Brain microvascular endothelial cell (primary cell): ENCODE measurements at regions not wholly inside any gene's neighbourhood (a gene's known extent, or its start where the extent isn't known, plus 50 kb on each side); places are given as distances from the start of the nearest gene placed in this dataset.
"Not testable (repeated sequence)": the region's sequence is repeated elsewhere in the genome, so short reads cannot be mapped to it uniquely, and the experiment has no call there.

Source experiments
- DNase-seq: peaks from one replicate; pipeline ENCODE4 v3.0.0-alpha.2; 2020
- H3K27ac ChIP-seq: fragments of 250-450 bp; sonication (Bioruptor Pico); 2 replicates; pipeline ENCODE4 v1.5.1; 2020; ENCODE audit warnings: mild to moderate bottlenecking, moderate library complexity
- H3K27me3 ChIP-seq: fragments of 250-450 bp; sonication (Bioruptor Pico); replicated peaks from 2 replicates; pipeline ENCODE4 v1.5.1; 2020; ENCODE audit warnings: mild to moderate bottlenecking
- H3K36me3 ChIP-seq: fragments of 250-450 bp; sonication (Bioruptor Pico); replicated peaks from 2 replicates; pipeline ENCODE4 v1.5.1; 2020; ENCODE audit warnings: mild to moderate bottlenecking
- H3K4me3 ChIP-seq: 2 replicates; pipeline ENCODE4 v1.5.1; 2011; ENCODE audit warnings: low read depth, mild to moderate bottlenecking, control low read depth, low read length, moderate library complexity
- CTCF ChIP-seq: IDR thresholded peaks from 2 replicates; pipeline ENCODE4 v1.5.1; 2011; ENCODE audit warnings: low read depth, mild to moderate bottlenecking, moderate library complexity, low read length, control low read depth, inconsistent platforms; ENCODE audit errors: missing control alignments
- in situ Hi-C: cut with HindIII; loops from 2 replicates; pipeline ENCODE4 v1.10.0; 2017; ENCODE audit warnings: low sequenced_read_pairs, low pct_ligation_motif_present

GRCh38 chr15:62656071-62656470 lies 386.5 kb upstream of the TPM1 start:
- no peak for DNase-seq
- in situ Hi-C loops = no loop called here
- H3K27ac ChIP-seq = no peak overlapping the region
- no peak for TF ChIP-seq CTCF
- H3K27me3 ChIP-seq = no peaks in the 10 kb centered on the region
- H3K4me3 ChIP-seq = no peak overlapping the region
- no peaks in the 10 kb centered on the region for H3K36me3 ChIP-seq

GRCh38 chr15:62657501-62657900 lies 385.0 kb upstream of the TPM1 start:
- H3K4me3 ChIP-seq, H3K36me3 ChIP-seq, H3K27me3 ChIP-seq, in situ Hi-C loops, DNase-seq, H3K27ac ChIP-seq: not testable (repeated sequence)

- Histone ChIP-seq H3K27me3 (no peaks in the 10 kb centered on the region), H3K4me3 (no peak overlapping the region), H3K27ac (no peak overlapping the region), H3K36me3 (no peaks in the 10 kb centered on the region)
- peak; percentile 12 for DNase-seq
- TF ChIP-seq CTCF = no peak
- in situ Hi-C loops = no loop called here
Observed at GRCh38 chr15:62658498-62658897, 384.0 kb upstream of the TPM1 start.

GRCh38 chr15:62663547-62663946 lies 379.0 kb upstream of the TPM1 start:
- no peaks in the 10 kb centered on the region for H3K27me3 ChIP-seq
- no peaks in the 10 kb centered on the region for H3K36me3 ChIP-seq
- H3K4me3 ChIP-seq = no peak overlapping the region
- no peak for TF ChIP-seq CTCF
- H3K27ac ChIP-seq = no peak overlapping the region
- DNase-seq = no peak
- in situ Hi-C loops = no loop called here

GRCh38 chr15:62665449-62665848 lies 377.1 kb upstream of the TPM1 start:
- H3K4me3 ChIP-seq = no peak overlapping the region
- TF ChIP-seq CTCF = no peak
- H3K36me3 ChIP-seq = no peaks in the 10 kb centered on the region
- no peak overlapping the region for H3K27ac ChIP-seq
- in situ Hi-C loops = no loop called here
- no peaks in the 10 kb centered on the region for H3K27me3 ChIP-seq
- peak; percentile 29 for DNase-seq

GRCh38 chr15:62666046-62666445 lies 376.5 kb upstream of the TPM1 start:
- H3K27me3 ChIP-seq = no peaks in the 10 kb centered on the region
- DNase-seq = no peak
- no peak for TF ChIP-seq CTCF
- in situ Hi-C loops = no loop called here
- H3K27ac ChIP-seq = no peak overlapping the region
- H3K36me3 ChIP-seq = no peaks in the 10 kb centered on the region
- no peak overlapping the region for H3K4me3 ChIP-seq
